RWPE2 (cell line): ENCODE measurements at regions not wholly inside any gene's neighbourhood (a gene's known extent, or its start where the extent isn't known, plus 50 kb on each side); places are given as distances from the start of the nearest gene placed in this dataset.

ENCODE experiments used
- ATAC-seq: fragments of 200-7000 bp; cut with Tn5 transposase; 3 replicates; pipeline ENCODE4 v1.9.1; 2021; ENCODE audit warnings: low read depth
- DNase-seq: peaks from one replicate; pipeline ENCODE4 v3.0.0-alpha.2; 2020; ENCODE audit warnings: low spot score
- H3K27ac ChIP-seq: fragments of 450-650 bp; 2 replicates; pipeline ENCODE4 v1.5.1; 2017; ENCODE audit warnings: mild to moderate bottlenecking; ENCODE audit not compliant: poor library complexity, severe bottlenecking
- H3K27me3 ChIP-seq: fragments of 250-450 bp; sonication (Bioruptor Pico); 2 replicates; pipeline ENCODE4 v1.5.1; 2021; ENCODE audit warnings: mild to moderate bottlenecking, moderate library complexity; ENCODE audit not compliant: insufficient read depth, poor library complexity, severe bottlenecking
- H3K36me3 ChIP-seq: fragments of 250-450 bp; sonication (Bioruptor Pico); 2 replicates; pipeline ENCODE4 v1.5.1; 2020; ENCODE audit warnings: low read depth, mild to moderate bottlenecking, moderate library complexity
- H3K4me1 ChIP-seq: fragments of 250-450 bp; sonication (Bioruptor Pico); 2 replicates; pipeline ENCODE4 v1.5.1; 2021; ENCODE audit warnings: mild to moderate bottlenecking, moderate library complexity; ENCODE audit not compliant: insufficient read depth, poor library complexity, severe bottlenecking
- H3K4me3 ChIP-seq: fragments of 250-450 bp; sonication (Bioruptor Pico); 2 replicates; pipeline ENCODE4 v1.5.1; 2021; ENCODE audit warnings: mild to moderate bottlenecking, moderate library complexity; ENCODE audit not compliant: severe bottlenecking
- H3K9me3 ChIP-seq: fragments of 250-450 bp; sonication (Bioruptor Pico); 2 replicates; pipeline ENCODE4 v1.5.1; 2021; ENCODE audit warnings: mild to moderate bottlenecking, moderate library complexity; ENCODE audit not compliant: severe bottlenecking
- TF ChIP-seq, protein P1 (sequence below): fragments of 450-650 bp; IDR thresholded peaks from one replicate; pipeline ENCODE4 v1.5.1; 2017; ENCODE audit warnings: mild to moderate bottlenecking, moderate library complexity; ENCODE audit not compliant: poor library complexity, severe bottlenecking

DNA sequence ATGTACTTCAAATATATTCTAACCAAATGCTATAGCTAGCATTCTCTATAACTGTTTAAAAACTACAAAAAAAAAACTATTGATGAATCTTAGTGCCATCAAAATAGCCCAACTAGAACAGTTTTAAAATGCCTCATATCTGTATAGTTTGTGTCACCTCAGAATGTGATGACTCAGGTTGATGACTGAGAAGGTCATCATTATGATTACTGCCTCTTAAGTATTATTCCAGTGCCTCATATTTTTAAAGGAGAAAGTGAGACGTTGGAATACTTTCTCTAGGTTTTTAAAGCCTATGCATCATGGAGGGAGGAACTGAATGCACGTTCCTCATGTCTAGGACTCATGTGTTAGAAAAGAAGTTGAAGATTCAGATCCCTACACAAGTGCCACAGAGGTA, 88.2 kb downstream of the TMA16 start:
- Histone ChIP-seq H3K27ac (no peak overlapping the region), H3K27me3 (no peaks in the 10 kb centered on the region), H3K36me3 (no peaks in the 10 kb centered on the region), H3K4me1 (no peaks in the 10 kb centered on the region), H3K4me3 (no peak overlapping the region), H3K9me3 (no peaks in the 10 kb centered on the region)
- TF ChIP-seq, protein P1, sequence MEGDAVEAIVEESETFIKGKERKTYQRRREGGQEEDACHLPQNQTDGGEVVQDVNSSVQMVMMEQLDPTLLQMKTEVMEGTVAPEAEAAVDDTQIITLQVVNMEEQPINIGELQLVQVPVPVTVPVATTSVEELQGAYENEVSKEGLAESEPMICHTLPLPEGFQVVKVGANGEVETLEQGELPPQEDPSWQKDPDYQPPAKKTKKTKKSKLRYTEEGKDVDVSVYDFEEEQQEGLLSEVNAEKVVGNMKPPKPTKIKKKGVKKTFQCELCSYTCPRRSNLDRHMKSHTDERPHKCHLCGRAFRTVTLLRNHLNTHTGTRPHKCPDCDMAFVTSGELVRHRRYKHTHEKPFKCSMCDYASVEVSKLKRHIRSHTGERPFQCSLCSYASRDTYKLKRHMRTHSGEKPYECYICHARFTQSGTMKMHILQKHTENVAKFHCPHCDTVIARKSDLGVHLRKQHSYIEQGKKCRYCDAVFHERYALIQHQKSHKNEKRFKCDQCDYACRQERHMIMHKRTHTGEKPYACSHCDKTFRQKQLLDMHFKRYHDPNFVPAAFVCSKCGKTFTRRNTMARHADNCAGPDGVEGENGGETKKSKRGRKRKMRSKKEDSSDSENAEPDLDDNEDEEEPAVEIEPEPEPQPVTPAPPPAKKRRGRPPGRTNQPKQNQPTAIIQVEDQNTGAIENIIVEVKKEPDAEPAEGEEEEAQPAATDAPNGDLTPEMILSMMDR: no peak
- DNase-seq: no peak
- no peak for ATAC-seq

DNA sequence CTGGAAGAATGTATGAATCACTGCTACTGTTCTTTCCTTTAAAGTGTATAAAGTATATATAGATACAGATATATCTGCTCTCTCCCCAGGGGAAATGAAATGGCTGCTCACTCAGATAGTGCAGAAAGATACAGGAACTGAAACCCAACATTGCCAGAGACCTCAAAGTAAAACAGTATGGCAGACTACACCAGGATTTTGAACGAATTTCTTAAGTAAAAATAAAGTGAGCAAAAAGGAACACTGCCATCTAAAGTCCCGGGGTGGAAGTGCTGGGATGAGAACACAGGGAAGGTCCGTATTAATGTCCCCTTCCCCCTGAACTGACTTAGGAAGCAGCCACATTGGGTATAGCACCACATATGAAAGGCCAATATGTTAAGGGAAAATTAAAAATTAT, 93.4 kb downstream of the TMA16 start:
- peak; percentile 31; the same call in 1 of the 3 replicates for ATAC-seq
- no peak overlapping the region for H3K27ac ChIP-seq
- no peak for DNase-seq
- H3K27me3 ChIP-seq: no peaks in the 10 kb centered on the region
- H3K9me3 ChIP-seq: no peaks in the 10 kb centered on the region
- no peaks in the 10 kb centered on the region for H3K4me1 ChIP-seq
- no peaks in the 10 kb centered on the region for H3K36me3 ChIP-seq
- TF ChIP-seq, protein P1: no peak
- no peak overlapping the region for H3K4me3 ChIP-seq

DNA sequence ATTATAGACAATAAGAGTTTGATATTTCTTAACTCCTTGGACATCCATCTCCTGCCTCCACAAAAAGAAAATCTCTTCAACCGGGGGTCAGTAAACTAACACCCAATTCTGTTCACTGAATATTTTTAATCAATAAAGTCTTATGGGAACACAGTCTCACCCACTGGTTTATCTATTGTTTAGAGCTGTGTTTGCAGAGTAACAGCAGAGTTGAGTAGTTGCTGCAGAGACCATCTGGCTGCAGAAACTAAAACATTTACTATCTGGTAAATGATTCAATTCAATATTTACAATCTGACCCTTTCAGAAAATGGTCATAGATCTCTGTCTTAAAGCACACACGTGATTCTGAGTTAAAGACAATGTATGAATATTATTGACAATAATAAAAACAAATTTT, 94.0 kb downstream of the TMA16 start:
- Histone ChIP-seq H3K36me3 (no peaks in the 10 kb centered on the region), H3K4me3 (no peak overlapping the region), H3K27me3 (no peaks in the 10 kb centered on the region), H3K4me1 (no peaks in the 10 kb centered on the region), H3K27ac (no peak overlapping the region), H3K9me3 (no peaks in the 10 kb centered on the region)
- TF ChIP-seq, protein P1: no peak
- ATAC-seq (no peak), DNase-seq (no peak)

DNA sequence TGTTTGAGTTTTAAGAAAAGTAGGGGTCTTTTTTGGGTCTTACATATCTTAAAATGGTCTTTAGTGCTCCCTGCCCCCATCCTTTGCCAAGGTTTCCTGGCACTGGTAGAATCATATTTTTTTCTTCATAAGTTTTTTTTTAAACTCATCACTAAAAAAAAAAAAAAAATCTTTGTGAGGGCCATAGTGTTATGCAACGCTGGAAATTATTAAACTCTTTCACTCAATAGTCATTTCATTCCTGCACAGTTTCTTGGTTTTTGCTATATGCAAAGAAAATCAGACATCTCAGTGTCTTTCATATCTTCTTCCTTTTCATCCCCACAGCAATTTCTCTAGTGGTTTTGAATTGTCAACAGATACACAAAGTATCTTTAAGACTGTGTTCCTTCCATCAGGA, 95.6 kb downstream of the TMA16 start:
- TF ChIP-seq, protein P1: no peak
- no peak for DNase-seq
- H3K4me1 ChIP-seq: no peaks in the 10 kb centered on the region
- no peak overlapping the region for H3K27ac ChIP-seq
- H3K27me3 ChIP-seq: no peaks in the 10 kb centered on the region
- ATAC-seq: no peak
- H3K9me3 ChIP-seq: no peaks in the 10 kb centered on the region
- no peaks in the 10 kb centered on the region for H3K36me3 ChIP-seq
- no peak overlapping the region for H3K4me3 ChIP-seq

DNA sequence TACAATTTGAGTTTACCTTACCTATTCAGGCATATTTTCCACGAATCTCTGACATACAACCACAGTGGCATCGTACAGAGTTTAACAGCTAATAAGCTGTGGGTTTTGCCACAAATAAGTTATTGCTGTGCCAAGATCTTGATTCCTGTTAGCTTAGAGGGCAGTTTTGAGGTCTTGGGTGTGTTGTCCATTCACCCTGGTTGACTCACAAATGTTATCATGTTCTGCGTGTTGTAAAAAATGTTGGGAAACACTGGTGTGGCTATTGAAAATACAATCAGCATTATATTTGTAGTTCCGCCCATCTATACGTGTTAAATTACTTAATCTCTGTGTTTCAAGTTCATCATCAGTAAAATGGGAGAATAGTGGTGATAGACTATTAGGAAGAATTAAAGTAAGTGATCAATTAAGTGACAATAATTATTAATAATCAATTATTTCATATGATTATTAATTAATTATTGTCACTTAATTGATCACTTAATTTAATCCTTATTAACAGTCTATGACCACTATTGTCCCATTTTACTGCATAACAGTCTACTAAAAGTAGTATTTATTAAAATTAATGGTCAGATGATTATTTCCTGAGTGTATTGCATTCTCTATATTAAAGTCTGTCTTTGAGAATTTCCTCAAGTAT, 96.3 kb downstream of the TMA16 start:
- Histone ChIP-seq H3K9me3 (no peaks in the 10 kb centered on the region), H3K36me3 (no peaks in the 10 kb centered on the region), H3K4me1 (no peaks in the 10 kb centered on the region), H3K27me3 (no peaks in the 10 kb centered on the region), H3K27ac (no peak overlapping the region), H3K4me3 (no peak overlapping the region)
- ATAC-seq (0 out of 3 replicates have a peak, but pooled peaks have one; percentile 40), DNase-seq (no peak)
- TF ChIP-seq, protein P1: no peak
